HG03139 (cell line): ENCODE measurements at regions not wholly inside any gene's neighbourhood (a gene's known extent, or its start where the extent isn't known, plus 50 kb on each side); places are given as distances from the start of the nearest gene placed in this dataset.

ENCODE experiments used
- ATAC-seq: cut with Tn5 transposase; IDR thresholded peaks from one replicate; pipeline ENCODE4 v1.9.1; 2021; ENCODE audit not compliant: unreplicated experiment

- ATAC-seq, result no peak
These were observed 69.2 kb upstream of the CCN6 start for GRCh38 chr6:111984516-111985201.

DNA sequence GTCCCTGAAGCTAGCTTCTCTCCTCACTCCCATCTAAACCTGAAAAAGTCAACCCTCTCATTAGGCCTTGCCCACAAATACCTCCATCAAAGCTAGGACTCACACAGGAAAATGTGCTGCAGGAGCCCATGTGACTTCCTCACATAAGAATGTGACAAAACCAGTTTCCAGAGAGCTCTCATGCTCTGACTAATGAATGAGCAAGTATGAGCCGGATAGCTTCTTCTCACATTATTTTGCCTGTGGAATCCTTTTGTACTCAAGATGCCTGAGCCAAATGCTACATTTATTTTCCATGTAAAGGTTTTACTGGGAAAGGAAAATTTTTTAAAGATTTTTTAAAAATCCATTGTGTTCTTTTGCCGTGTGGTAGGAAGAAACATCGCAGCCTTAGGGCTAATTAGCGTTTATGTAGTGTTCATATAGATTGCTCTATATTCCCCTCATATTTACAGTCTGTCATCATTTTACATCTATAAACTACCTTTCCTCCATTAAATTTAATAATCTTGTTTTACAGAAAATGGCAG, 68.6 kb upstream of the CCN6 start:
- ATAC-seq, result no peak

DNA sequence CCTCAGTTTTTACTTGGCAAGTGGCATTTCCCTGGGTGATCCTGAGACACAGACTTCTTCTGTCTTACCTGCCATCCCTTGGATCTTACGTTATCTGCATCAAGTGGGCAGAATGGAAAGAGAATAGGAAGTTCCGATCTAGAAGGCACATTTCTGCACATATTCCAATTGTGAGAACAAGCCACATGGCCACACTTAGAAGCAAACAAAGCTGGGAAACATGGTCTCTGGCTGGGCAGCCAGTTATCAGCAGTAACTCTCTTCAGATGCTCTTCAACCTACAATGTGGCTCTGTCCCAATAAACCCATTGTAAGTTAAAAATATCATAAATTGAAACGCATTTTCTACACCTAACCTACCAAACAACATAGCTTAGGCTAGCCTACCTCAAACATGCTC, 67.3 kb upstream of the CCN6 start:
- no peak for ATAC-seq

GRCh38 chr6:111987295-111987694, 66.6 kb upstream of the CCN6 start:
- ATAC-seq, result no peak

GRCh38 chr6:111988926-111989325, 65.0 kb upstream of the CCN6 start:
- ATAC-seq, result no peak

DNA sequence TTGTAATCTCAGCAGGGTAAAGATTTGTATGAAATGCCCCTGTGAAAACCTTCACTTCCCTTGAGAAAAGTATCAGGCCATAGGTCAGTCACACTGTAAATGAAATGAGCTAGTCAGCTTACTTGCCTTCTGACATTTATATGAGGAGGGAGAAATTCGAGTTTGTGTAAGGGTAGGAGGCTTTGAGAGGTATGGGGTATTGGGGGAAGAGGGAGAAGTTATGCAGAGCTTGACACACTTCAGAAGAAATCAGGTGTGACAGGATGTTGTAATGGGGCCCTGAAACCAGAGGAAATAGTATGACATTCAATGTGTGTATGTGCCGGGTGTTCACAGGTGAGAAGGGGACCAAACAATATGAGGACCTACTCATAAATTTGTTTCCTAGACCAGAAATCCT, 64.2 kb upstream of the CCN6 start:
- peak; percentile 47 for ATAC-seq

DNA sequence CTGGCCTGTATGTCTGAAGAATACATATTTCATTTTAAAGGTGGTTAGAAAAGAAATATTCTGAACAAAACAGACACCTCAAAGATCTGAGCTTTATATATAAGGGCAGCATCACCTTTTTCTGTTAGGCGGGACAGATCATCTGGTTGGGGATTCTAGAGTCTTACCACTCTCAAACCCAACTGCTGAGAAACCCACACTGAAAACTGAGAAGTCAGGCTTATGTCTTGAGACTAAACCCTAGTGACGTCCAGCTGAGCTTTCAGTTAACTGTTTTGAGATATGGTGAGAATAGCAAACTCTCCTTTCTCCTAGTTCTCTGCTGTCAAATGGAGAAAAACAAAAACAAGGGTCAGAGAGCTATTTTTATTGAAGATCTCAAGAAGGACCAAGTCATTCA, 63.7 kb upstream of the CCN6 start:
- no peak for ATAC-seq

DNA sequence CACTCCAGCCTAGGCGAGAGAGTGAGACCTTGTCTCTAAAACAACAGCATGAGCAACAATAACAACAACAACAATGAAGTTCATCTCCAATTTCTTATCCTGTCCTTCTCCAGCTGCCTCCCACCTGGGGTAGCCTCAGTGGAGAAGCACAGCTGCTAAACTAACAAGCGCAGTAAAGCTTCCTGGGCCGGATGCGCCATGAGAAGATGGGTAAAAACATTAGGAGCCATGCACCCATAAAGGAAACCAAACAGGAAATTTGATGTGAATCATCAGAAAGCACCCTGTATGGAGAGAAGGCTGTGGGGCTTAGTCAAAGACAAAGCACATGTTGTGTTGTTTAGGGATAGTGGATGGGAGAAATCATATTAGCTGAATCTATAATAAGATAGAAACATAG, 61.1 kb upstream of the CCN6 start:
- no peak for ATAC-seq

DNA sequence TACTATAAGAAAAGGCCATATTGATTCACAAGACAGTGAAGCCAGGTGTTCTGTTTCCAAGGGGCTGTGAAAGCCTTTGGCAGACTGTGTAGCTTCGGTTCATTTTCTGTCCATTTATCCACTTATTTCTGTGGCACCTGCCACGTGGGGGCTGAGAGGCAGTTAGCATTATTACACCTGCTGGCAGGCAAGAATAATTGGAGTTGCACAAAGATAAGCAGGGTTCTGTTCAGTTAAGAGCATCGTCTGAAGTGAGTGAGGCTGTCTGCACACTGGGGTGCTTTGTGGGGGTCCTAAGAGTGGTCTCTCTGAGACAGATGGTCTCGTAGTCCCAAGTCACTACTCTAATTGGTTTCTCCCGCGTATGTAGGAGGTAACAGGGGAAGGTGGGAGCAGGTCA, 60.6 kb upstream of the CCN6 start:
- no peak for ATAC-seq

DNA sequence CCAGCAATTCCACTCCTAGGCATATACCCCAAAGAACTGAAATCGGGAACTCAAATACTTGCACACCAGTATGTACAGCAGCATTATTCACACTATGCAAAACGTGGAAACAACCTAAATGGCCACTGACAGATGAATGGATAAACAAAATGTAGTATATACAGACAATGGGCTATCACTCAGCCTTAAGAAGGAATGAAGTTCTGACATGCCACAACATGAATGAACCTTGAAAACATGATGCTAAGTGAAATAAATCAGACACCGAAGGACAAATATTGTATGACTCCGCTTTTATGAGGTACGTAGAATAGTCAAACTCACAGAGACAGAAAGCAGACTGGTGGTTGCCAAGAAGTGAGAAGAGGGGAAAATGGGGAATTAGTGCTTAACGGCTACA, 59.1 kb upstream of the CCN6 start:
- ATAC-seq, result no peak

GRCh38 chr6:111995404-111995803, 58.5 kb upstream of the CCN6 start:
- no peak for ATAC-seq

DNA sequence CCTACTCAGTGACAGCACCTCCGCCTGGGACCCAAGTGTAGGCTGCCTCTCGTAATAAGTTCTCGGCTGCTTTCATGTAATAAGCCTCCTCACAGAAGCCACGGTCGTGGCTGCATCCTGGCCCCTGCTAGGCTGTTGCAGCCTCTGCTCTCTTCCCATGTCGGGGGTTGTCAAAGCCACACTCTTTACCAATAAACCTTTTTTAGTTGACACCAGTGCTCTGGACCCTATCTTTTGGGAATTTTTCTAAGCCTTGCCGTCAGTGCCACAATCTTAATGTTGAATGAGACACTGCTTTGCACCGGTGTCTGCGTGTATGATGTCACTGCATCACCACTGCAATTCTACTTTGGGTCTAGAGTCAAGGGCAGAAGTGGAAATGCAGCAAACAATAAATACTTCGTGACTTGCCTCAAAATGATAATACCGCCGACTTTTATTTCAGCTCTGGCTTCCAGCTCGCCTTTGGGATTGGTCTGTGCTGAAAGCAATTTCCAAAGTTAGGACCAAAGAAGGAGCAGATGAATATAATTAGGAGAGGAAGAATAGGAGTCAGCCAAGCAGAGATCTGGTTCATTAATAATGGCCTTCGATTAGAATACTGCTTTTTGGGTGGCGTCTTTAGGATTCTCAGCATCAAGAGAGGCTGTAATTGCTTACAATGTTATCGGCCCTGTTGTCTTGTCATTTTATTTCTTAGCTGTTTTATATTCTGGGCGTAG, 57.6 kb upstream of the CCN6 start:
- no peak for ATAC-seq

GRCh38 chr6:111997078-111997852, 56.6 kb upstream of the CCN6 start:
- ATAC-seq, result no peak

GRCh38 chr6:111997853-111998208, 56.1 kb upstream of the CCN6 start:
- ATAC-seq, result no peak

DNA sequence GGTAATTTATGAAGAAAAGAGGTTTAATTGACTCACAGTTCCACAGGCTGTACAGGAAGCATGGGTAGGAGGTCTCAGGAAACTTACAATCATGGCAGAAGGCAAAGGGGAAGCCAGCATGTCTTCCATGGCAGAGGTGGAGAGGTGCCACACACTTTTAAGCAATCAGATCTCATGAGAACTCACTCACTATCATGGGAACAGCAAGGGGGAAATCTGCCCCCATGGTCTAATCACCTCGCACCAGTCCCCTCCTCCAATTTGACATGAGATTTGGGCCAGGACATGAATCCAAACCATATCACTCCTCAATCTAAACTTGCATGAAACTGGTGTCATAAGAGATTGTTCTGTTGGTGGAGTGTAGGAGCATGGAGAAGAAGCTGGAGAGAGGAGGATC, 51.6 kb upstream of the CCN6 start:
- no peak for ATAC-seq
